RKO (cell line): ENCODE measurements at regions not wholly inside any gene's neighbourhood (a gene's known extent, or its start where the extent isn't known, plus 50 kb on each side); places are given as distances from the start of the nearest gene placed in this dataset.

Source experiments
- DNase-seq: peaks from one replicate; pipeline ENCODE4 v3.0.0-alpha.2; 2016; ENCODE audit warnings: low spot score

DNA sequence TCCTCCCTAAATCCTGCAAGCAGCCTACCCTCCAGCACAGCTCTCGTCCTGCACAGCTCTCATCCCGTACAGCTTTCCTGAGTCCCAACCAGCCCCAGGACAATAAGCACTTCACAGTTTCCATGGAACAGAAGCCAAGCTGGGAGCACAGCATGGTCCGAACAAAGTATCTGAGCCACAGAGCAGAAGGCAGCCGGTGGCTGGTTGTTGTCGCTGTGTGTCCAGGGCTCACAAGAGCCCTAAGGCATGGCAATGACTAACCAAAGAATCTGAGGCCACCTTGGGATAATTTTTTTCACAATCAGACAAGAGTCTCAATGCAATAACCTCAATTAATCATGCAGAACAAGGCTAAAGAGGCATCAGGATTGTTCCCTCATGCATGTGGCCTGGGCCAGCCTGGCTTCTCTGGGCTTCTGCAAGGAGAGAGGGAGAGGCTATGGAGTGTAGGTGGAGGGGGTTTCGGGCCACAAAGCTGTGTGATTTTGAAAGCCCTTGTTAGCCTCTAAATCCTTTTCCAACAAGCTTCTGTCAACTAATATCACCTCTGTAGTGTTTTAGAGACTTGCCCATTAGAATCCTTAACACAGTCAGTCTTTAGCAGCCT is 323.4 kb downstream of the PIK3R1 start:
- no peak for DNase-seq

DNA sequence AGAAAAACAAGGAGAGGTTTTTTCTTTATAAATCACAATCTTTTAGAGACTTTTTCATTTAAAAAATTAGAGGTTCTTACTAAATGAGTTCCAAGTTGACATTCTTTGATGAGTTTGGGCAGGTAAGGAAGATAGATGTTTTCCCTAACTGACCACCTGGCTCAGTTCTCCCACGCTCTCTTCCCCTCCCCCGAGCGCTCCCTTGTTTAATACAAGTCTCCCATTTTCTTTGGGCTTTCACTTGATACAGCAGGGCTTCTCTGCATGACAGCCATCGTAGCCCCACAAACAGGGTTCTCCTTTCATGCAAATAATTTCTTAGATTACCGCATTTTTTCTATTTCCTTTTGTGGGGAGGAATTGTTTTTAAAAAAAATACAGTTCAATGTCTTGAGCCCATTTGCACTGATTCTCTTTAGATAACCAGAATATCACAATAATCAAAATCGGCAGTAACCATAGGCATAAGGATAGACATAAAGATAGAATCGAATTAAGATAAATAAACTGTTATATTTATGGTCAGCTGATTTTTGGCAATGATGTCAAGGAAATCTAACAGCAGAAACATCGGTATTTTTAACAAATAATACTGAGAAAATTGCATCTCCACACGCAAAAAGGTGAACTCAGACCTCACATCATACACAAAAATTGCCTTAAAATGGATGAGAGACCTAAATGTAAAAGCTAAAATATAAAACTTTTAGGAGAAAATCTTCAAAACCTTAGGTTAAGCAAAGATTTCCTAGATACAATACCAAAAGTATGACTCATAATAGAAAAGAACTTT is 325.4 kb downstream of the PIK3R1 start:
- no peak for DNase-seq

DNA sequence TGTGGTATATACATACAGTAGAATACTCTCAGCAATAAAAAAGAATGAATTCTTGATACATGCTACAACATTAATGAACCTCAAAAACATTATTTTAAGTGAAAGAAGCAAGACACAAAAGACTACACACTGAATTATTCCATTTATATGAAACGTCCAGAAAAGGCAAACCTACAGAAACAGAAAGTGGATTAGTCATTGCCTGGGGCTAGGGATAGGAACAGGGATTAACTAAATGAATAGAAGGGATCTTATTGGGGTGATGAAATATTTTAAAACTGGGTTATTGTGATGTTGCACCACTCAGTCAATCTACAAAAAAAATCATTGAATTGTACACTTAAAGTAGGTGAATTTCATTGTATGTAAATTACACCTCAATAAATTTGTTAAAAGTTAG is 326.7 kb downstream of the PIK3R1 start:
- DNase-seq = no peak

DNA sequence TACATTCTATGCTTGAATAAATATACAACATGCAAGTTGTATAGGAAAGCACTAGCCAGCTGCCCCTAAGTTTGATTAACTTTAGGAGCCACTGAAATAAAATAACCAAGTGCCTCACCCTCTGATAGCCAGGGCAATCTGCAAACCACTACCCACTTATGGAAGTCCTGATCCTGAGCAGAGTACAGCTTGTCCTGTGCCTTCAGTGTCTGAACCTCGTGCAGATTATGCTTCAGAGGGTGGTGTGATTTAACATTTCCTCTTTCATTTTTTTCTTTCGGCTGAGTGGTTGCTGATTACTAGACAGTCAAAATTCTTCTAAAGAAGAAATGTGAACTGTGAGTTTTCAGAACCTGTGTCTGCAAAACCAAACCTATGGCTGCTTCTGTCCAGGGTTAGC is 327.7 kb downstream of the PIK3R1 start:
- no peak for DNase-seq

DNA sequence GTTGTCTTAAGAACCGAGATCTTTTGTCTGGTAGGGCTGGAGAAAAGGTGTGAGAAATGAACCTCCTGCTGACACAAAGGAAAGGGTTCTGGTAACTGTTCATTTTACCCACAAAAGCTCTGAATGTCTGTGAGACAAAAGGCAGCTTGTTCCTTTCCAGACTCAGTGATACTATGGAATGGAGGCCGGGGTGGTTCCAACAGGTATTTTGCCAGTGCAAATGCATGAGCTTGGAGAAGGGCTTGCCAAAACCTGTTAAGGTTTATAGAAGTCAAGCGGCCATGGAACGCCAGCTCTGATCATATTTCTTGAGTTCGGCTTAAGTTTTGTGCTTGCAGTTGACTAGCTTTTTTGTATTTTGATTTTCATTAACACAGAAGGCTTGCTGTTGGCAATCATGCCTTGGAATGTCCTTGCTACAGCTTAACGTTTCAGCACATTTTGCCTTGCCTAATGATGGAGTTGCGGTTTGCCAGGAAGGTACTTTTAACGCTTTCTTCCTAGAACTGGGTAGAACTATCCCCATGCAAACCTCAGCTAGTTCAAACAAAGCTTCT is 328.6 kb downstream of the PIK3R1 start:
- DNase-seq = no peak

DNA sequence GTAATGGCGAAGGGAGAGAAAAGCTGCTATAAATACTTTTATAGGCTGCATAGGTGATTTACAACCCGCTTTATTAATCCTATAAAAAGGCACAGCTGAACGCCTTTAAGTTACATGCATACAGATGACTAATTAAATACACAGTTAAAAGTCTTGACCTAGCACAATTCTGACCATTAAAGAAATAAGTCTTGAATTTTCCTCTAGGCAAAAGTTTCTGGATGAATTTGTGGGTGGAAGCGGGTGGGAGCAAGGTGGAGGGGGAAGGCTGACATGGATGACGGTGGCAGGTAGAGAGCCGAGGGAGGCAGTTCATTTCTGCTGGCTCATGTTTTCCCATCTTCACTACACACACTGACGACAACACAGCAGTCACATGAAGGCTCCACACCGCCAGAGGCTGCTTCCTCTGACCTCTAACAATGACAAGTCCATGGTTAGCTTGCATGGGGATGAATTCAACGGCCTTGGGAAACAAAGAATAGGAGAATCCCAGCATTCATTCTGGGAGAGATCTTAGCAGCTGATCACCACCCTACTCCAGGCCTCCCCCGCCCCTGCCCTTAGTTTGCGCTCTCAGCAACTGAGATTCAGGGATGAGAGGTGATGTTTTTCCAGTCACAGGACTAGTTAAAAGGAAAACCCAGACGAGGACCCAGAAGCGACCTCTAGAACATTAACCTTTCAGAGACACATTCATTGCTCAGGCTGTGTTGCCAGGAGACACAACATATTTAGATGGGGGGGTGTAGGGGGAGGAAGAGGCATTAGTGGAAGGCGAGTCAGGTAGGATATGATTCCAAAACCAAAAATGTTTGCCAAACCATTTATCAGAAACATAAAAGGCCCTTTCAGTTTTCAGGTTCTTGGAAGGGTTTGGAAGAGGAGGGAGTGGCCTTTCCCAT is 329.3 kb downstream of the PIK3R1 start:
- DNase-seq = no peak

DNA sequence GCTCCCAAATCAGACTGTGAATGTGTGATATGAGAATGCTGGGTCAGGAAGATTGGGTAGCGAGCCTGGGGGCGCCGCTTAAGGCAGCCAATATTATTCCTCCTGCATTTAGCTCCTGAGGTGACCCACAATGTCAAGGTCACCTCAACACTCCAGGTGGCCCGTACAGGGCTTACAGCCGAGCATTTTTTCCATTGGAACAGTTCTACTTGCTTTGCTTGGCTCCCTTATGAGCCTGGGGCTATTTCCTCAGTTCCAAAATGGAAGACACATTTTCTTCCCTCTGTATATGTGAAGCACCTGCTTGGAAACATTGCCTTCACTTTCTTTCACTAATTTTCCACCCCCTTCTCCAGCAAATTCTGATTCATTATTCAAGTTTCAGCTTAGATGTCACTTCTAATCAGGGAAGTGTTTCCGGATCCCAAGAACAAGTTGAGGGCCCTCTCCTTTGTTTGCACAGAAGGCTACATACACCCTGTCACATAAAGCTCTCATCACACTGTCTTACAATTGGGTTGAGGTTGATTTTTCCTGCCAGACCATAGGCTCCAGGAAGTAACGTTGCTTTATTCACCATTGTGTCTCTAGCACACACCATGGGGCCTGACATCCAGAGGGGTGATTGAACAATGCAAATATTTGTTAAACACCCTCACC is 330.2 kb downstream of the PIK3R1 start:
- DNase-seq = no peak

DNA sequence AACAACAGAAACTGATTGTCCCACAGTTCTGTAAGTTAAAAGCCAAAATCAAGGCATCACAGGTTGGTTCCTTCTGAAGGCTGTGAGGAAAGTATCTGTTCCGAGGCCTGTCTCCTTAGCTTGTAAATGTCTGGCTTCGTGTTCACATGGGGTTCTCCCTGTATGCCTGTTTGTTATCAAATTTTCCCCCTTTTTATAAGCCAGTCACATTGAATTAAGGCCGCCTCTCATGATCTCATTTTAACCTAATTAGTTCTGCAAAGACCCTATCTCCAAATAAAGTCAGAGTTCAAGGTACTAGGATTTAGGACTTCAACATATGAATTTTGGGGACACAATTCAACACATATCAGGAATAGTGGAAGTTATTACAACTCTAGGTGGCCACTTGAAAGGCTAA is 331.5 kb downstream of the PIK3R1 start:
- DNase-seq = no peak

DNA sequence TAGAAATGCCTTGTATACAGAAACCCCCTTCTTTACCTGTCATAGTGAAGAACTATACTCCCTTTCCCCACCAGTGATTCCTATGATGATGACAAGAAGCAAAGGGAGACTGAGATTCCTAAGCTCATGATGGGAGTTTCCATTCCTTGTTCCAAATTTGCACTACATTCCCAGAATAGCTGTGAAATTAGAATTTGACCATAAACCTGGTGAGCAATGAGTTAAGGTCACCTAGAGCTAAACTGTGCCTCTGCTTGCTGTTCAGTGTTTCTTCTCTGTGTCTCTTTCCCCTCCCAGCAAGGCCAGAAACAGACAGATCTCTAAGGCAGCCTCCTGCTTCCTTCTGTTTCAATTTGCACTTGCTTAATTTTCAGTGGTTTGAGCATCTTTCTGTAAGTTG is 332.1 kb downstream of the PIK3R1 start:
- DNase-seq = no peak

DNA sequence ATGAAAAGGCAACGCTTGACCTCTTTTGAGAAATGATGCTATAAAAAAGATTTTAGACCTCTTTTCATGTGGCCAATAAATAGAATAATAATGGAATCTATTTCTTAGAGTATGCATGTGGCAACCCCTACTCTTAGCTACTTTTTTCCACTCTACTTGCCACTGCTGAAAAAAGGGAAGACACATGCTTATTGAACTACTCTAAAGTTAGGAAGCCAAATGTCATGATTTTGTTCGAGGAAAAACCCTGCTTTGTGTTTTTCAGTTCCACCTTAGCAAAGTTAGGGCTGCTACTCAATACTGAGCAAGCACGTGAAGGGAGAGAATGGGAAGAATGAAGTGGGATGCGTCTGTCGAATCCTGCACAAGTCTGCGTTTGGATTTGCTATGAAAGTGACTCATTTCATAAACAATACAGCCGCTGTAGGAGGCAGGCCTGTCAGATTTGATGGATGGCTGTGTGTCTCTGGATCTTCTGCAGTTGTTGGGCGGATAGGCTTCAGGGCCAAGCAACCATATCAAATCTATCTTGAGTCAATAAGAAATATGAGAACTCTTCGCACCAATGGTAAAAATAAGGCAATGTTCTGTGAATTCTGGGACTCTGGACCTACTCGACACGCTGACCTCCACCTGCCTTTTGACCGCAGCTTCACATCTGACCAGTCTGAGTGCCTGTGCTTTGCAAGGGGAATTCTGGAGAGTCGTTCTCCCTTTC is 333.6 kb downstream of the PIK3R1 start:
- DNase-seq = no peak

DNA sequence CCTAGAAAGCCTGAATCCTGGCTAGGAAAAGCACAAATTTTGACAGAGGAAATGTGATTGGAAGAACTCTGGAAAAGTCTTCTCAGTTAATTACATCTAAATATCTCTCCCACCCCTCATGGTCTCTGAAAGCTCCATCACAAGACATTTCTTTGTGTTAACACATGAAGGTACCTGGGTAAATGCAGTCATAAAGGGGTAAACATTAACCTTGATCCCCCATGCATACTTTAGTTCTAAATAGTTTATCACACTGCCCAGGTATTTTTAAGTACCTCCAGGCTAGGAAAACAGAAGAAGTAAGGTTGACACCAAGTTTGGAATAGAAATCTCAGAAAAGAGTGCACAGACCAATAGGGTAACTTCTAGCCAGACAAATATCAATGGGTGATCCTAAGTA is 334.5 kb downstream of the PIK3R1 start:
- no peak for DNase-seq

DNA sequence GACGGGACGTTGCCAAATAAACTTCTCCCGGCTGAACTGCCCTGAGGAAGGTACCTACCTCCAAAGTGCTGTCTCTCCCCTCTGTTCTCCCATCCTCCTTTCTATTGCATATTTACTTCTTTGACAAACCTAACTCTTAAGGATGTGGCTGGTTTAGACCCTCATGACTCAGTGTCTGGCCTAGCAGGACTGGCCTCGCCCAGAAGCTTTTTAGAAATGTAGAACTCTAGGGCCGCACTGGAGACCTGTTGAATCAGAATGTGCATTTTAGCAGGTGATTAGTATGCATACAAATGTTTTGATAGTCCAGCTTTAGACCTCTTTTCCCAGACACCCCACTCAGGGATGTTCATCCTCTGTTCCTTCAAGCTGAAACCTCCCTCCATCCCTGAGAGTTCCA is 335.9 kb downstream of the PIK3R1 start:
- DNase-seq = no peak

DNA sequence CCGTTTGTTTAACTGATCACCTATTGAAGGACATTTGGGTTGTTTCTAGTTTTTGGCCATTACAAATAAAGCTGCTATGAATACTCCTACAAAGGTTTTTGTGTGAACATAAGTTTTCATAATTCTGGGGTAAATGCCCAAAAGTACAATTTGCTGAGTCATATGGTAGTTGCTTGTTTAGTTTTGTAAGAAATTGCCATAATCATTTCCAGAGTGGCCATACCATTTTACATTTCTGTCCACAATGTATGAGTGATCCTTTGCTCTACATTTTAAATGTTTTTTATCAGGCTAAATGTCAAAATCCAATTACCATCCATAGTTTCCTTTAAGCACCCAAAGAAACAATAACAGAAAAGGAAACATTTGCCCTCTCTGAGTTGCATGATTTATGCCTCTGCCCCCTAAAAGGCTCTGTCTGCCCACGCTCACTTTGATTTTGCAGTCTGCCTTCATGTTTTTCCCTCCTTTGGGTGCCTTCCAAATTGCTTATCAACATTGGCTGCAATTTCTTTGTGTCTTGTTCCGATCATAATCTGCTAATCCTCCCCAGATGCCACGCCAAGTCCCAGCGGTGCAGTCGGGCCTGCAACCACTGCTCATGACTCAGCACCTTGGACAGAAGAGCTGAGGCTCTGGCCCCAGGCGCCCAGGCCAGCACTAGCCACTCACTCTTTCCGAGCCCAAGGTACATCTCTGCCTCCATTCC is 339.2 kb downstream of the PIK3R1 start:
- DNase-seq = no peak

DNA sequence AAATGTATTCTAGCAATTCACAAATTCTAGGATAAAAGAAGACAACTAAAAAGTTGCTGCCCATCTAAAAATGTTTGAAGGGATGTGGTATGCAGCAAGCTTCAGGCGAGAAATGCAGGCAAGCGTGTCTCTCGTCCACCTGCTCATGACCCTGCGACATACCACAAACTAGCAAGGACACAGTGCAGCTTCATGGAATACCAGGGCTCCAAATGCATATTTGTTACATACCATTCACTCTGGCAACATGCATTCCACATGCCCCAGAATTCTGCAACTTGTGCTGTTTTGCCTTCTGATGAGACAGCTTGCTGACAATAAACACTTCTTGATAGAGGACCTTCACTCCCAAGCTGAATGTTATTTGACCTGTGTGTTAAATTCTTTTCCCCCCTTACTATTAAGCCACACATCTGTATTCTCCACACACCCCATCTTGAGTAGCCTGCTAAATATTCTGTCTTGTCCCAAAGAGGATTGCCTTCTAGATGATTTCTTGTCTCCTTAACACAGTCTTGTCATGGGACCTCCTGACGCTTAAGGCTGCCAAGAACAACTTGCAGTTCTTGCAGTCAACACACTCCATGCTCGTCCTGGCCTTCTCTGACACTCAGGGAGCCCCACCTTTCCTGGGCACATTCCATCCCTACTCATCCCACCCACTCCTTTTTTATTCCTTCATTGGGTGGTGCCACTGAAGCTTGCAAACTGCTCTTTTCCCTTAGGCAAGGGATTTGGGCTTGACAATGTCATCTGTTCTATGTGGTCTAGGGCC is 340.5 kb downstream of the PIK3R1 start:
- DNase-seq = no peak

DNA sequence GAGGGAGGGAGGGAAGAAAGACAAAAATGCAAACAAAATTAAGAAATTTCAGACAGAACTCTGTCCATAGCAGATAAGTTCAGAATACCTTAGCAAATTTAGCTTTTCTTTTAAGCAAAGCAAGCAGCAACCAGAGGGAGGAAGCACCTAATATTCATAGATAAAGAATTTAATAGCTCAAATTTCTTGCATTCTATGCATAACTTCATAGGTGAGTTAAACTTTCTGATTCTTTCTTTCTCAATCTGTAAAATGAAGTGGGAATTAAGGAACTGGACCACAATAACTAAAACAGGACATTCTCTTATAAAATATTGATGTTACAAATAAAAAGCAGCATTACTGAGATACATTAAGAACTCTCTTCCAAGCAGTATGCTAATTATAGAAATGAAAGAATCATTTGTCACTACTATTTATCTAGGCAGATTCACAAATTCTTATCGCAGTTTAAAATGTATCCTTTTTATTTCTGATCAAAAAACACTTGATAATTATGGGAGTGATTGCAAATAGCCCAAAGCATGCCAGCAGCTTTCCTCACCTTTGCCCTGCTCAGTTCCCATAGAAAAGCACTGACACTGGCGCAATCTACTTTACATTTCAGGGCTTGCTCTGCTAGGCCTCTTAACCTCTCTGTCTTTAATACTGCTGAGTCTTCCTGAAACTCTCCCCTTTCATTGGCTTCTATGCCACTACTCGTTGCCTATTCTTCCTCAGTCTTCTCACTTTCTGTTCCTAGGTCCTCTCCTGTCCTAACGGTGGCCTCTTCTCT is 341.8 kb downstream of the PIK3R1 start:
- DNase-seq = no peak

DNA sequence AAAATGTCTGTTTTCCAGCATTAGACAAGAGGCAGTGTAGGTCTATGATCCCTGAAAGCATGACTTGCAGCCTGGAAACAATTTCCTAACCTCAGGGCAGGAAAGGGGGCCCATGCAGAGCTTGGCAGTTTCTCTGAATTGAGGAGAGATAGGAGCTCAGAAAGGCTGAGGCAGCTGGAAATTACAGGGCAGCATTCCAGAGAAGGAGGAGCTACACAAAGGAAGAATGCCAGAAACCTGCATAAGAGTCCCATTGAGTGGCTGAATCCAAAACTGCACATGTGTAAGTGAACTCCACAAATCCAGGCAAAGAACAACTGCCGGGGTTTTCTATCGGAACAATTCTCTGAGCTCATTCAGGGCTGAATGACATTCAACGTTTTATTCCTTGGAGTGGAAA is 346.8 kb downstream of the PIK3R1 start:
- no peak for DNase-seq

DNA sequence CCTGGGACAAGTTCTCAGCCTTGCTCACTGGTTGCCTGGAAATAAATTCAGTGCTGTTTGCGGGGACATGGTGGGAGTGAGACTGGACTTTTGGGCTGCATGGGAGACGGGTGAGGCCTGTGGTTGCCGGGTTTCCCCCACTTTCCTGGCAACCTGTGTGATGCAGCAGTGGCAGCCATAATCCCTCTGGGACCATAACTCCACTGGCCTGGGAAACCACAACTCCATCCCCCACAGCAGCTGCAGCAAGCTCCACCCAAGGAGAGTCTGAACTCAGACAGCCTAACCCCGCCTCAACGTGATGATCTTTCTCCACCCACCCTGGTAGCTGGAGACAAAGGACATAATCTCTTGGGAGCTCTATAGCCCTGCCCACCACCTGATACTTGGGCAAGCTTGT is 349.9 kb downstream of the PIK3R1 start:
- no peak for DNase-seq

DNA sequence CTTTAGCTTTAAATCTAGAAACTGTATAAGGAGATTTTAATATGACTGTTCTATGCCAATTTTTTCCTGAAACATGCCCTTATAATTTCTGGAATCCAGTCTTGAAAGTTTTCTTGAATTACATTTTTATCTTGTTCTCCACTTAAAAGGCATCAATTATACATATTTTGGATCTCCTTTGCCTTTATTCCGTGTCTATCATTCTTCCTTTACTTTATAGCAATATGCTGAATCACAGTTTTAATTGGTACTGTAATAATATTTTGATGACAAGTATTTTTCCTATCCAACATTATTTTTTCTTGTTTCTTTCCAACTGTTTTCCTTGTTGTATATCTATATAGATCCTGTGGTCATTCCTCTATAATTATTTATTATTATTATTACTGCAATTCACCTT is 361.2 kb downstream of the PIK3R1 start:
- DNase-seq = no peak

DNA sequence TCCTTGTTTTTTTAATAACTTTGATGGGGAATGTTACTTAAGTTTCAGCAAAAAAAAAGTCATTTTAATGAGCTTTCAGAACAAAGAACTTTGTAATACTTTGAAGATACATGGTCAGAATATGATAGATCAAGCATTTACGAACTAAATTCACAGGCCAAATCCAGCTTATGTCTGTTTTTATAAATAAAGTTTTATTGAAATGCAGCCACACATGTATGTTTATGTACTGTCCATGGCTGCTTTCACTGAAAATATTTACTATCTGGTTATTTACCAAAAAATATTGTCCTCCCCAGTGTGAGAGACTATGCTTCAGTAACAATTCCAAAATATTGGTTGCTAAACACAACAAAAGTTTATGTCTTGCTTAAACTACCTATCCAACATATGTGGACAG is 366.7 kb downstream of the PIK3R1 start:
- no peak for DNase-seq
